HEK293 (cell line): ENCODE measurements at regions not wholly inside any gene's neighbourhood (a gene's known extent, or its start where the extent isn't known, plus 50 kb on each side); places are given as distances from the start of the nearest gene placed in this dataset.
"Not testable (repeated sequence)": the region's sequence is repeated elsewhere in the genome, so short reads cannot be mapped to it uniquely, and the experiment has no call there.

ENCODE experiments used
- CTCF ChIA-PET: fragments of 350-600 bp; formaldehyde crosslinking; extraction: SDS; loops from one replicate; lab custom pipeline; 2021; ENCODE audit warnings: antibody characterized with exemption; lab: Yijun Ruan, JAX
- POLR2A ChIA-PET: fragments of 300-600 bp; formaldehyde crosslinking; extraction: SDS; loops from one replicate; lab custom pipeline; 2020; ENCODE audit warnings: antibody characterized with exemption, inconsistent platforms; lab: Yijun Ruan, JAX
- H3K27ac ChIP-seq: fragments of 200-500 bp; sonication (Bioruptor generic); 2 replicates; pipeline ENCODE4 v1.5.1; 2014; ENCODE audit warnings: low read depth, low read length, control low read depth, inconsistent platforms; ENCODE audit errors: extremely low read depth
- H3K36me3 ChIP-seq, 2 experiments: fragments of 200-500 bp in 1 of 2; sonication (Bioruptor generic) in 1 of 2; 1 replicate in 1 of 2; 2 replicates in 1 of 2; pipeline ENCODE4 v1.5.1; 2014 to 2017; ENCODE audit warnings: inconsistent platforms in 2 of 2, low read length in 2 of 2; ENCODE audit not compliant: control insufficient read depth in 2 of 2, insufficient read depth in 1 of 2
- H3K4me1 ChIP-seq: fragments of 200-500 bp; sonication (Bioruptor generic); 2 replicates; pipeline ENCODE4 v1.5.1; 2014; ENCODE audit warnings: mild to moderate bottlenecking, low read length, inconsistent platforms; ENCODE audit not compliant: control insufficient read depth, insufficient read depth
- H3K4me3 ChIP-seq: 2 replicates; pipeline ENCODE4 v1.5.1; 2011; ENCODE audit warnings: low read depth, mild to moderate bottlenecking, control low read depth, low read length, moderate library complexity
- H3K9me3 ChIP-seq: fragments of 200-500 bp; sonication (Bioruptor generic); 2 replicates; pipeline ENCODE4 v1.5.1; 2014; ENCODE audit warnings: low read depth, low read length, inconsistent platforms; ENCODE audit not compliant: control insufficient read depth, insufficient read depth
- FEZF1 ChIP-seq: fragments of 450-650 bp; formaldehyde crosslinking; IDR thresholded peaks from 2 replicates; pipeline ENCODE4 v1.5.1; 2016; ENCODE audit warnings: missing biosample characterization, missing genetic modification characterization
- KLF1 ChIP-seq: fragments of 450-650 bp; formaldehyde crosslinking; IDR thresholded peaks from 2 replicates; pipeline ENCODE4 v1.5.1; 2016; ENCODE audit warnings: missing biosample characterization, missing genetic modification characterization
- KLF17 ChIP-seq: fragments of 450-650 bp; formaldehyde crosslinking; IDR thresholded peaks from 2 replicates; pipeline ENCODE4 v1.5.1; 2016; ENCODE audit warnings: missing biosample characterization, missing genetic modification characterization
- OSR2 ChIP-seq: fragments of 450-650 bp; formaldehyde crosslinking; IDR thresholded peaks from 2 replicates; pipeline ENCODE4 v1.5.1; 2016; ENCODE audit warnings: missing biosample characterization, missing genetic modification characterization
- WT1 ChIP-seq: fragments of 450-650 bp; formaldehyde crosslinking; IDR thresholded peaks from 2 replicates; pipeline ENCODE4 v1.5.1; 2016; ENCODE audit warnings: missing biosample characterization, missing genetic modification characterization
- ZNF560 ChIP-seq: fragments of 450-650 bp; formaldehyde crosslinking; IDR thresholded peaks from 2 replicates; pipeline ENCODE4 v1.5.1; 2017; ENCODE audit warnings: missing biosample characterization, missing genetic modification characterization, borderline replicate concordance
- ZSCAN4 ChIP-seq: fragments of 450-650 bp; formaldehyde crosslinking; IDR thresholded peaks from 2 replicates; pipeline ENCODE4 v1.5.1; 2017; ENCODE audit warnings: missing biosample characterization, missing genetic modification characterization

DNA sequence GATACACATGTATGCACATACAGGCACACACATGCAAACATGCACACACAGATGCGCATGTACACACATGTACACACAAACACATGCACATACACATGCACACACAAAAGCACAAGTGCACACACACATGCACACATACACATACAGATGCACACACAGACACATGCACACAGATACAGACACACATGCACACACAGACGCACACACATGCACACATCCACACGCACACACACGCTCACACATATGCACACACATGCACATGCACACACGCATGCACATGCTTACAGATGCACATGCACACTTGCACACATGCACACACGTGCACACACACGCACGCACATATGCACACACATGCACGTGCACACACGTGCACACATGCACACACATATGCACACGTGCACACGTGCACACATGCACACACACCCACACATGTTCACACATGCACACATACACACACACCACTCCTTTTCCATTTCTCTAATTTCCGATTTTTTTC is 283.8 kb upstream of the FRG2C start:
- ChIA-PET POLR2A (no interaction called here), CTCF (no interaction called here)
- H3K27ac ChIP-seq, result no peak overlapping the region
- H3K36me3 ChIP-seq, result no peaks in the 10 kb centered on the region
- H3K4me1 ChIP-seq, result no peaks in the 10 kb centered on the region
- peak; percentile 93 for TF ChIP-seq ZSCAN4 (tag by site-specific recombination)
- no peak for TF ChIP-seq ZNF560 (tag by site-specific recombination)
- no peak for TF ChIP-seq OSR2
- H3K4me3 ChIP-seq, result no peak overlapping the region
- H3K9me3 ChIP-seq, result no peaks in the 10 kb centered on the region

- H3K4me1 ChIP-seq, H3K36me3 ChIP-seq, CTCF ChIA-PET, H3K9me3 ChIP-seq, H3K27ac ChIP-seq, H3K4me3 ChIP-seq, POLR2A ChIA-PET: not testable (repeated sequence)
Measured at GRCh38 chr3:75384016-75384415, 280.1 kb upstream of the FRG2C start.

DNA sequence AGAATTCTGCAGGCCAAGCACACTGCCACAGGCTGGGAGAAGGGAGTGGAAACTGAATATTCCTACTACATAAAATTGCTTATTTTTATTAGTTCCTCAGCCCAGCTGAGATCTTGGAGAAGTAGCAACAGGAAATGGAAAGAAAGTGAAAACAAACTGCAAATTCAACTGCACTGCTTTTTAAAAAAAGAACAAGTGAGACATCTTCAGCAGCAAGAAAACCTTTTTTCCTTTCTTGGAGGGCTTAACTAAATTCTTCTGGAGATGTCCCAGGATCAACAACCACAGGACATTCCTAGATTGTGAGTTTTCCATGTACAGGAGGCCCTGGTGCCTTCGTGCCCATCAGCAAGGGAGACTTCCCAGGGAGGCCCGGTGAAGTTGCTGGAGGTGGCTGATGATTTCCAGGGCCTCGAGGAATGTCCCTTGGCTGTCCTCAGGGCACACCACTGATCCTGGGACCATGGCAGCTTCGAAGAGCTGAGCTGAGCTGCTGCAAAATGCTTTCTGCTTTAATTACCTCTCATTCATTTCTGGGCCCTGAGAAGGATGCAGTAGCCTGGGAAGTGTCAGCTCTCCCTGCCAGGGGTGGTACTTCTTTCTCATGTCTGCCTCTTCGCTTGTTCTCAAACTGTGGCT is 275.5 kb upstream of the FRG2C start:
- CTCF ChIA-PET, result interaction anchor here (0.7 kb wide), 1 partner anchor 163 kb away, joined by 3 read pairs; no protein-coding TSS in a partner anchor
- POLR2A ChIA-PET, H3K36me3 ChIP-seq, H3K9me3 ChIP-seq, H3K4me1 ChIP-seq, H3K27ac ChIP-seq, H3K4me3 ChIP-seq: not testable (repeated sequence)

DNA sequence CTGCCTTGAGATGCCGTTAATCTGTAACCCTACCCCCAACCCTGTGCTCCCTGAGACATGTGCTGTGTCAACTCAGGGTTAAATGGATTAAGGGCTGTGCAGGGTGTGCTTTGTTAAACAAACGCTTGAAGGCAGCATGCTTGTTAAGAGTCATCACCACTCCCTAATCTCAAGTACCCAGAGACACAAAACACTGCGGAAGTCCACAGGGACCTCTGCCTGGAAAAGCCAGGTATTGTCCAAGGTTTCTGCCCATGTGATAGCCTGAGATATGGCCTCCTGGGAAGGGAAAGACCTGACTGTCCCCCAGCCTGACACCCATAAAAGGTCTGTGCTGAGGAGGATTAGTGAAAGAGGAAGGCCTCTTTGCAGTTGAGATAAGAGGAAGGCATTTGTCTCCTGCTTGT is 270.8 kb upstream of the FRG2C start:
- CTCF ChIA-PET, result interaction anchor here (0.6 kb wide), 1 partner anchor 31 kb away, joined by 3 read pairs; no protein-coding TSS in a partner anchor
- POLR2A ChIA-PET, H3K4me3 ChIP-seq, H3K4me1 ChIP-seq, H3K27ac ChIP-seq: not testable (repeated sequence)
- TF ChIP-seq KLF1 (tag by site-specific recombination) (peak; percentile 80), WT1 (tag by site-specific recombination) (peak; percentile 55), KLF17 (tag by site-specific recombination) (peak; percentile 73; the same call in 1 of the 2 replicates), FEZF1 (tag by site-specific recombination) (0 out of 2 replicates have a peak, but pooled peaks have one; percentile 35)
- TF ChIP-seq, all 188 proteins: peak for 4; not testable (repeated sequence) for 184
- H3K9me3 ChIP-seq, H3K36me3 ChIP-seq: not testable (repeated sequence)

DNA sequence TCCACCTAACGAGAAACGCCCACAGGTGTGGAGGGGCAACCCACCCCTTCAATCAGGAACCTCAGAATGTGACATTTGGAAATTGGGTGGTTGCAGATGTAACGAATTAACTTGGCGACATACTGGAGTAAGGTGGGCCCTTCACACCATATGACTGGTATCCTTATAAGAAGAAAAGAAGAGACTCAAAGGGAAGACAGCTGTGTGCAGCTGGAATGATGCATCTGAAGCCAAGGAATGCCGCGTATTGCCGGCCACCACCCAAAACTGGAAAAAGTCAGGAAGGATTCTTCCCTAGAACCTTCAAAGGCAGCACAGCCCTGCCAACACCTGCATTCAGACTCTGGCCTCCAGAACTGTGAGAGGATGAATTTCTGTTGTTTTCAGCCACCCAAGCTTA is 270.0 kb upstream of the FRG2C start:
- H3K4me3 ChIP-seq, H3K4me1 ChIP-seq, H3K9me3 ChIP-seq, H3K36me3 ChIP-seq, CTCF ChIA-PET, H3K27ac ChIP-seq, POLR2A ChIA-PET: not testable (repeated sequence)

DNA sequence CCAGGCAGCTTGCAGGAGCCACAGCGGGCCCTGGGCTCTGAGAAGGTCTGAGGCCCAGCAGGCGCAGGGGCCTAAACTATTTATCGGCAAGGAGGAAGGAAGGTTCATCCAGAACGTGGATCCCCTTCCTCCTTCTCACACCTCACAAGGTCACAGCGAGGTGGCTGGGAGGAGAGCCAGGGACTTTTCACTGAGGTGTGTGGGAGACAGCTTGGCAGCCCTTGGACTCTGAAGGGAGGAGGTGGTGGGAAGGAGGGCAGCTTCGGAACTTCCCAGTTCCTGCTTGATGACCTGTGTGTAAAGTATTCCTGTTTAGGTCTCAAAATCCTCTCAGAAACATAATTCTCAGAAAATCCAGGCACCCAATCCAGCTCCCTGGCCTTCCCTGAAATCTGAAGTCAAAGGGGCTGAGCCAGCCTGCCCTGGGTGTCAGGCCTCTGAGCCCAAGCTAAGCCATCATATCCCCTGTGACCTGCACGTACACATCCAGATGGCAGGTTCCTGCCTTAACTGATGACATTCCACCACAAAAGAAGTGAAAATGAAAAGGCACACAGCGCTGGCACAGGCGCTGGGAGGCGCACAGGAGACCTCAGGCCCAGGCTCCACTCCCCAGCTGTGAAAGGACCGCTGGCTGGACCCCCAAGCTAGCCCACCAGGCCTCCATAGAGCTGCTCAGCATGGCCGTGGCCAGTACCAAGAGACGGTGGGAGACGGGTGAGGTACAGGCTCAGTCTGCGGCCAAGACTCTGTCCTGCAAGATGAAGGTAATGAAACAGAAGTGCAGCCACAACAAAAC is 269.4 kb upstream of the FRG2C start:
- H3K9me3 ChIP-seq, CTCF ChIA-PET, H3K36me3 ChIP-seq, POLR2A ChIA-PET, H3K4me1 ChIP-seq, H3K4me3 ChIP-seq, H3K27ac ChIP-seq: not testable (repeated sequence)
